Gastrocnemius medialis (tissue), 4 donors: ENCODE measurements at regions not wholly inside any gene's neighbourhood (a gene's known extent, or its start where the extent isn't known, plus 50 kb on each side); places are given as distances from the start of the nearest gene placed in this dataset.

Experiments
- POLR2A ChIP-seq, 2 donors: fragments of 450-650 bp; IDR thresholded peaks; one replicate each; pipeline ENCODE4 v1.6.1; 2017; ENCODE audit warnings: antibody characterized with exemption in 2 of 2, mild to moderate bottlenecking in 2 of 2, moderate library complexity in 2 of 2
- TF ChIP-seq, protein P1 (sequence below), 5 experiments: fragments of 450-650 bp in 3 of 5; fragments of 200-600 bp in 2 of 5; sonication (generic) in 2 of 5; IDR thresholded peaks in 4 of 5; conservative IDR thresholded peaks in 1 of 5; 1 replicate in 4 of 5; 2 replicates in 1 of 5; pipeline ENCODE4 v1.5.1; 2016 to 2019; ENCODE audit warnings: antibody characterized with exemption in 5 of 5, mild to moderate bottlenecking in 3 of 5, moderate library complexity in 3 of 5

DNA sequence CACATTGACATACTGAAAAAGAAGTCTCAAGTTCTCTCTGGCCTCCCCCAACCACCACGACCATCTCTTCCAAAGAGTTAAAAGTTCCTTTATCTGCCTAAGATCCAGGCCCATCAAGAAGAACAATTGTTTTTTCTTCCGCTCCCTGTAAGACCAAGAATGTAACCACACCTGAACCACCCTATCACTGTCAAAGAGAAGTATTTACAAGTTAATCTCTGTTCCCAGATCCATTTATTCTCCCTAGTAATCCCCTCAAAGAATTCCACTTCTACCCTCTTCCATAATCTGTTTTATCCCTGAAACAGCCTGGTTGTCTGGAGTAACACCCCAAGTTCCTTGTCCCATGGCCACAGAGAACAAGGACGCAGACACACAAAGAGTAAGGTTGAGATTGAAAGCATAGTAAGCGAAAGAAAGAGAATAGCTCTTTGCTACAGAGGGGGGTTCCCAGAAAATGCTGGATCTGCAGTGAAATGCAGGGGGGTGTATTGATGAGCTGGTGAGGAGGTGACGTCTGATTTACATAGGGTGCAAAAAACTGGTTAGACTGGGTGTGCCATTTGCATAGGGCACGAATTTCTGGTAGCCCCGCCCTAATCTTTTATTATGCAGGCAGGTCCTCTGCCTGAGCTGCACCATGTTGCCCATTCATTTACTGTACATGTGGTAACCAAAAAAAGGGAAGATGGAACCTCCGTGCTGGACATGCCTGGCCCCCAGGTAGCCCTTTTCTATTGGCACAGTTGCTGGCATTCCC lies 122.0 kb downstream of the SKIDA1 start:
- TF ChIP-seq POLR2A (IDR thresholded peaks at IDR 0.05) = no peak
- TF ChIP-seq, protein P1, sequence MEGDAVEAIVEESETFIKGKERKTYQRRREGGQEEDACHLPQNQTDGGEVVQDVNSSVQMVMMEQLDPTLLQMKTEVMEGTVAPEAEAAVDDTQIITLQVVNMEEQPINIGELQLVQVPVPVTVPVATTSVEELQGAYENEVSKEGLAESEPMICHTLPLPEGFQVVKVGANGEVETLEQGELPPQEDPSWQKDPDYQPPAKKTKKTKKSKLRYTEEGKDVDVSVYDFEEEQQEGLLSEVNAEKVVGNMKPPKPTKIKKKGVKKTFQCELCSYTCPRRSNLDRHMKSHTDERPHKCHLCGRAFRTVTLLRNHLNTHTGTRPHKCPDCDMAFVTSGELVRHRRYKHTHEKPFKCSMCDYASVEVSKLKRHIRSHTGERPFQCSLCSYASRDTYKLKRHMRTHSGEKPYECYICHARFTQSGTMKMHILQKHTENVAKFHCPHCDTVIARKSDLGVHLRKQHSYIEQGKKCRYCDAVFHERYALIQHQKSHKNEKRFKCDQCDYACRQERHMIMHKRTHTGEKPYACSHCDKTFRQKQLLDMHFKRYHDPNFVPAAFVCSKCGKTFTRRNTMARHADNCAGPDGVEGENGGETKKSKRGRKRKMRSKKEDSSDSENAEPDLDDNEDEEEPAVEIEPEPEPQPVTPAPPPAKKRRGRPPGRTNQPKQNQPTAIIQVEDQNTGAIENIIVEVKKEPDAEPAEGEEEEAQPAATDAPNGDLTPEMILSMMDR (IDR thresholded peaks at IDR 0.05 in 4 of 5, conservative IDR thresholded peaks at IDR 0.05 in 1 of 5) = no peak
